ENCODE measurements at regions not wholly inside any gene's neighbourhood (a gene's known extent, or its start where the extent isn't known, plus 50 kb on each side); places are given as distances from the start of the nearest gene placed in this dataset.

- no peak overlapping the region for H3K9ac ChIP-seq (ENCODE audit: low read depth, low read length)
- no peaks in the 10 kb centered on the region for H3K36me3 ChIP-seq (ENCODE audit: insufficient read depth, low read length)
- peaks cover 31% of the 10 kb centered on the region for H3K4me1 ChIP-seq (ENCODE audit: insufficient read depth, low read length)
- no peaks in the 10 kb centered on the region for H3K9me3 ChIP-seq (ENCODE audit: control insufficient read depth, insufficient read depth, low read length)
These were observed 415.5 kb downstream of the PCNX1 start for GRCh38 chr14:71322655-71323250.

- no peaks in the 10 kb centered on the region for H3K9me3 ChIP-seq (ENCODE audit: control insufficient read depth, insufficient read depth, low read length)
- H3K4me1 ChIP-seq (ENCODE audit: insufficient read depth, low read length) = peaks cover 33% of the 10 kb centered on the region
- H3K36me3 ChIP-seq (ENCODE audit: insufficient read depth, low read length) = no peaks in the 10 kb centered on the region
- peak overlapping the region; percentile 22; the same call in 1 of the 2 replicates for H3K9ac ChIP-seq (ENCODE audit: low read depth, low read length)
These were observed 417.6 kb downstream of the PCNX1 start for GRCh38 chr14:71324767-71325272.

GRCh38 chr14:71327691-71328090 lies 420.4 kb downstream of the PCNX1 start:
- no peaks in the 10 kb centered on the region for H3K36me3 ChIP-seq (ENCODE audit: insufficient read depth, low read length)
- no peaks in the 10 kb centered on the region for H3K9me3 ChIP-seq (ENCODE audit: control insufficient read depth, insufficient read depth, low read length)
- H3K4me1 ChIP-seq (ENCODE audit: insufficient read depth, low read length) = peaks cover 32% of the 10 kb centered on the region
- no peak overlapping the region for H3K9ac ChIP-seq (ENCODE audit: low read depth, low read length)

- Histone ChIP-seq H3K4me1 (ENCODE audit: insufficient read depth, low read length) (peaks cover 27% of the 10 kb centered on the region), H3K9ac (ENCODE audit: low read depth, low read length) (no peak overlapping the region), H3K36me3 (ENCODE audit: insufficient read depth, low read length) (no peaks in the 10 kb centered on the region), H3K9me3 (ENCODE audit: control insufficient read depth, insufficient read depth, low read length) (no peaks in the 10 kb centered on the region)
These were observed 420.9 kb downstream of the PCNX1 start for GRCh38 chr14:71328183-71328582.

- H3K9ac ChIP-seq (ENCODE audit: low read depth, low read length) = no peak overlapping the region
- no peaks in the 10 kb centered on the region for H3K36me3 ChIP-seq (ENCODE audit: insufficient read depth, low read length)
- peaks cover 24% of the 10 kb centered on the region for H3K4me1 ChIP-seq (ENCODE audit: insufficient read depth, low read length)
- H3K9me3 ChIP-seq (ENCODE audit: control insufficient read depth, insufficient read depth, low read length) = no peaks in the 10 kb centered on the region
These were observed 421.7 kb downstream of the PCNX1 start for GRCh38 chr14:71328954-71329353.

GRCh38 chr14:71331403-71331802 lies 424.1 kb downstream of the PCNX1 start:
- Histone ChIP-seq H3K9me3 (ENCODE audit: control insufficient read depth, insufficient read depth, low read length) (no peaks in the 10 kb centered on the region), H3K9ac (ENCODE audit: low read depth, low read length) (no peak overlapping the region), H3K4me1 (ENCODE audit: insufficient read depth, low read length) (peaks cover 5% of the 10 kb centered on the region), H3K36me3 (ENCODE audit: insufficient read depth, low read length) (no peaks in the 10 kb centered on the region)

- H3K9me3 ChIP-seq (ENCODE audit: control insufficient read depth, insufficient read depth, low read length) = no peaks in the 10 kb centered on the region
- H3K4me1 ChIP-seq (ENCODE audit: insufficient read depth, low read length) = peaks cover 4% of the 10 kb centered on the region
- no peak overlapping the region for H3K9ac ChIP-seq (ENCODE audit: low read depth, low read length)
- no peaks in the 10 kb centered on the region for H3K36me3 ChIP-seq (ENCODE audit: insufficient read depth, low read length)
These were observed 425.2 kb downstream of the PCNX1 start for GRCh38 chr14:71332476-71332875.

- Histone ChIP-seq H3K9ac (ENCODE audit: low read depth, low read length) (no peak overlapping the region), H3K4me1 (ENCODE audit: insufficient read depth, low read length) (no peaks in the 10 kb centered on the region), H3K9me3 (ENCODE audit: control insufficient read depth, insufficient read depth, low read length) (no peaks in the 10 kb centered on the region), H3K36me3 (ENCODE audit: insufficient read depth, low read length) (no peaks in the 10 kb centered on the region)
These were observed 426.4 kb downstream of the PCNX1 start for GRCh38 chr14:71333705-71334104.

- no peaks in the 10 kb centered on the region for H3K36me3 ChIP-seq (ENCODE audit: insufficient read depth, low read length)
- H3K9me3 ChIP-seq (ENCODE audit: control insufficient read depth, insufficient read depth, low read length) = no peaks in the 10 kb centered on the region
- H3K9ac ChIP-seq (ENCODE audit: low read depth, low read length) = no peak overlapping the region
- H3K4me1 ChIP-seq (ENCODE audit: insufficient read depth, low read length) = no peaks in the 10 kb centered on the region
These were observed 429.4 kb downstream of the PCNX1 start for GRCh38 chr14:71336489-71337192.

- H3K9me3 ChIP-seq (ENCODE audit: control insufficient read depth, insufficient read depth, low read length) = no peaks in the 10 kb centered on the region
- H3K4me1 ChIP-seq (ENCODE audit: insufficient read depth, low read length) = no peaks in the 10 kb centered on the region
- H3K36me3 ChIP-seq (ENCODE audit: insufficient read depth, low read length) = no peaks in the 10 kb centered on the region
- no peak overlapping the region for H3K9ac ChIP-seq (ENCODE audit: low read depth, low read length)
These were observed 430.9 kb downstream of the PCNX1 start for GRCh38 chr14:71338153-71338552.

GRCh38 chr14:71339650-71340415 lies 432.6 kb downstream of the PCNX1 start:
- Histone ChIP-seq H3K9ac (ENCODE audit: low read depth, low read length) (no peak overlapping the region), H3K36me3 (ENCODE audit: insufficient read depth, low read length) (no peaks in the 10 kb centered on the region), H3K9me3 (ENCODE audit: control insufficient read depth, insufficient read depth, low read length) (no peaks in the 10 kb centered on the region), H3K4me1 (ENCODE audit: insufficient read depth, low read length) (no peaks in the 10 kb centered on the region)

- no peaks in the 10 kb centered on the region for H3K9me3 ChIP-seq (ENCODE audit: control insufficient read depth, insufficient read depth, low read length)
- no peaks in the 10 kb centered on the region for H3K36me3 ChIP-seq (ENCODE audit: insufficient read depth, low read length)
- no peak overlapping the region for H3K9ac ChIP-seq (ENCODE audit: low read depth, low read length)
- no peaks in the 10 kb centered on the region for H3K4me1 ChIP-seq (ENCODE audit: insufficient read depth, low read length)
These were observed 433.9 kb downstream of the PCNX1 start for GRCh38 chr14:71341156-71341555.

- H3K36me3 ChIP-seq (ENCODE audit: insufficient read depth, low read length) = no peaks in the 10 kb centered on the region
- no peak overlapping the region for H3K9ac ChIP-seq (ENCODE audit: low read depth, low read length)
- no peaks in the 10 kb centered on the region for H3K4me1 ChIP-seq (ENCODE audit: insufficient read depth, low read length)
- H3K9me3 ChIP-seq (ENCODE audit: control insufficient read depth, insufficient read depth, low read length) = no peaks in the 10 kb centered on the region
These were observed 436.5 kb downstream of the PCNX1 start for GRCh38 chr14:71343724-71344123.

GRCh38 chr14:71344506-71344905 lies 437.2 kb downstream of the PCNX1 start:
- no peak overlapping the region for H3K9ac ChIP-seq (ENCODE audit: low read depth, low read length)
- H3K4me1 ChIP-seq (ENCODE audit: insufficient read depth, low read length) = no peaks in the 10 kb centered on the region
- H3K36me3 ChIP-seq (ENCODE audit: insufficient read depth, low read length) = no peaks in the 10 kb centered on the region
- no peaks in the 10 kb centered on the region for H3K9me3 ChIP-seq (ENCODE audit: control insufficient read depth, insufficient read depth, low read length)

GRCh38 chr14:71346685-71347084 lies 439.4 kb downstream of the PCNX1 start:
- Histone ChIP-seq H3K9me3 (ENCODE audit: control insufficient read depth, insufficient read depth, low read length) (no peaks in the 10 kb centered on the region), H3K4me1 (ENCODE audit: insufficient read depth, low read length) (no peaks in the 10 kb centered on the region), H3K36me3 (ENCODE audit: insufficient read depth, low read length) (no peaks in the 10 kb centered on the region), H3K9ac (ENCODE audit: low read depth, low read length) (no peak overlapping the region)

Data from ES-I3 (cell line).